OCI-LY1 (cell line): ENCODE measurements at regions not wholly inside any gene's neighbourhood (a gene's known extent, or its start where the extent isn't known, plus 50 kb on each side); places are given as distances from the start of the nearest gene placed in this dataset.

ENCODE experiments used
- H2AFZ ChIP-seq: fragments of 200-600 bp; sonication (generic), shearing (Covaris generic); 2 replicates; pipeline ENCODE4 v1.6.0; 2014; ENCODE audit warnings: antibody characterized with exemption, mild to moderate bottlenecking, low read length
- H3F3A ChIP-seq: fragments of 200-600 bp; sonication (generic), shearing (Covaris generic); 2 replicates; pipeline ENCODE4 v1.6.0; 2014; ENCODE audit warnings: mild to moderate bottlenecking, antibody characterized with exemption, low read length, moderate library complexity; ENCODE audit not compliant: insufficient read depth
- H3K27ac ChIP-seq: fragments of 200-600 bp; sonication (generic); 2 replicates; pipeline ENCODE4 v1.5.1; 2014; ENCODE audit warnings: low read length, mixed run types, mild to moderate bottlenecking, low read depth; ENCODE audit not compliant: poor library complexity, severe bottlenecking
- H3K27me3 ChIP-seq: fragments of 200-600 bp; sonication (generic); 2 replicates; pipeline ENCODE4 v1.6.0; 2014; ENCODE audit warnings: antibody characterized with exemption, mild to moderate bottlenecking, low read length, moderate library complexity; ENCODE audit not compliant: insufficient read depth
- H3K36me3 ChIP-seq: fragments of 200-600 bp; sonication (generic); 2 replicates; pipeline ENCODE4 v1.6.1; 2014; ENCODE audit warnings: mild to moderate bottlenecking, antibody characterized with exemption, low read length, moderate library complexity, mixed read lengths; ENCODE audit not compliant: insufficient read depth
- H3K4me1 ChIP-seq: fragments of 200-600 bp; sonication (generic); 2 replicates; pipeline ENCODE4 v1.5.1; 2014; ENCODE audit warnings: mild to moderate bottlenecking, low read length, moderate library complexity; ENCODE audit not compliant: insufficient read depth, severe bottlenecking
- H3K4me2 ChIP-seq: fragments of 200-600 bp; sonication (generic), shearing (Covaris generic); 2 replicates; pipeline ENCODE4 v1.6.1; 2014; ENCODE audit warnings: low read length
- H3K4me3 ChIP-seq: fragments of 200-600 bp; sonication (generic); 2 replicates; pipeline ENCODE4 v1.5.1; 2014; ENCODE audit warnings: low read length, low read depth, mild to moderate bottlenecking, mixed read lengths; ENCODE audit not compliant: poor library complexity, severe bottlenecking
- H3K79me2 ChIP-seq: fragments of 200-600 bp; shearing (Covaris generic); 2 replicates; pipeline ENCODE4 v1.6.1; 2016; ENCODE audit warnings: mixed run types, low read length, mixed read lengths; ENCODE audit not compliant: insufficient read depth
- H3K9ac ChIP-seq: fragments of 200-600 bp; sonication (generic), shearing (Covaris generic); 2 replicates; pipeline ENCODE4 v1.6.1; 2014; ENCODE audit warnings: mild to moderate bottlenecking, low read length, mixed read lengths
- H3K9me2 ChIP-seq: fragments of 200-600 bp; sonication (generic), shearing (Covaris generic); 2 replicates; pipeline ENCODE4 v1.6.1; 2014; ENCODE audit warnings: low read depth, mild to moderate bottlenecking, low read length, mixed read lengths
- H3K9me3 ChIP-seq: fragments of 200-600 bp; shearing (Covaris generic); 2 replicates; pipeline ENCODE4 v1.6.1; 2014; ENCODE audit warnings: low read length, mixed read lengths
- H4K20me1 ChIP-seq: fragments of 200-600 bp; sonication (generic), shearing (Covaris generic); 2 replicates; pipeline ENCODE4 v1.6.0; 2016; ENCODE audit warnings: mild to moderate bottlenecking, low read length; ENCODE audit not compliant: insufficient read depth
- CTCF ChIP-seq: fragments of 200-600 bp; sonication (generic), shearing (Covaris generic); IDR thresholded peaks from 2 replicates; pipeline ENCODE4 v1.5.1; 2017; ENCODE audit warnings: mild to moderate bottlenecking, antibody characterized with exemption, low read length, moderate library complexity, mixed read lengths
- EZH2 ChIP-seq: fragments of 200-600 bp; sonication (generic), shearing (Covaris generic); IDR thresholded peaks from 2 replicates; pipeline ENCODE4 v1.8.0; 2017; ENCODE audit warnings: borderline replicate concordance, mixed run types, mild to moderate bottlenecking, antibody characterized with exemption, low read length, moderate library complexity, mixed read lengths

- Histone ChIP-seq H3K36me3 (no peaks in the 10 kb centered on the region), H3F3A (no peaks in the 10 kb centered on the region), H3K9ac (no peak overlapping the region), H4K20me1 (no peaks in the 10 kb centered on the region), H3K4me1 (no peaks in the 10 kb centered on the region), H3K27ac (no peak overlapping the region), H3K79me2 (no peaks in the 10 kb centered on the region), H3K4me2 (no peak overlapping the region), H3K9me3 (no peaks in the 10 kb centered on the region), H3K27me3 (no peaks in the 10 kb centered on the region), H3K9me2 (no peaks in the 10 kb centered on the region), H3K4me3 (no peak overlapping the region), H2AFZ (no peak overlapping the region)
- TF ChIP-seq EZH2 (no peak), CTCF (no peak)
Observed at GRCh38 chr17:79286440-79286839, 211.8 kb downstream of the ENGASE start.

- no peaks in the 10 kb centered on the region for H3K9me3 ChIP-seq
- no peak for TF ChIP-seq EZH2
- TF ChIP-seq CTCF, result no peak
- H3K27me3 ChIP-seq, result no peaks in the 10 kb centered on the region
- no peaks in the 10 kb centered on the region for H3K9me2 ChIP-seq
- no peak overlapping the region for H2AFZ ChIP-seq
- no peaks in the 10 kb centered on the region for H4K20me1 ChIP-seq
- H3K27ac ChIP-seq, result no peak overlapping the region
- H3K9ac ChIP-seq, result no peak overlapping the region
- H3K36me3 ChIP-seq, result no peaks in the 10 kb centered on the region
- no peaks in the 10 kb centered on the region for H3K4me1 ChIP-seq
- no peaks in the 10 kb centered on the region for H3F3A ChIP-seq
- H3K4me2 ChIP-seq, result no peak overlapping the region
- H3K4me3 ChIP-seq, result no peak overlapping the region
- H3K79me2 ChIP-seq, result no peaks in the 10 kb centered on the region
Observed at GRCh38 chr17:79285973-79286372, 211.3 kb downstream of the ENGASE start.

GRCh38 chr17:79282294-79282693 is 207.7 kb downstream of the ENGASE start:
- Histone ChIP-seq H3K36me3 (no peaks in the 10 kb centered on the region), H2AFZ (no peak overlapping the region), H4K20me1 (no peaks in the 10 kb centered on the region), H3K4me2 (no peak overlapping the region), H3K27ac (no peak overlapping the region), H3K9ac (no peak overlapping the region), H3K4me1 (no peaks in the 10 kb centered on the region), H3K9me2 (no peaks in the 10 kb centered on the region), H3K4me3 (no peak overlapping the region), H3K9me3 (no peaks in the 10 kb centered on the region), H3F3A (no peaks in the 10 kb centered on the region), H3K27me3 (no peaks in the 10 kb centered on the region), H3K79me2 (no peaks in the 10 kb centered on the region)
- TF ChIP-seq CTCF (no peak), EZH2 (no peak)
